Fibroblast of skin of back (primary cell): ENCODE measurements at regions not wholly inside any gene's neighbourhood (a gene's known extent, or its start where the extent isn't known, plus 50 kb on each side); places are given as distances from the start of the nearest gene placed in this dataset.
"Not testable (repeated sequence)": the region's sequence is repeated elsewhere in the genome, so short reads cannot be mapped to it uniquely, and the experiment has no call there.

Experiments used
- DNase-seq: peaks from one replicate; pipeline ENCODE4 v3.0.0-alpha.2; 2013

DNA sequence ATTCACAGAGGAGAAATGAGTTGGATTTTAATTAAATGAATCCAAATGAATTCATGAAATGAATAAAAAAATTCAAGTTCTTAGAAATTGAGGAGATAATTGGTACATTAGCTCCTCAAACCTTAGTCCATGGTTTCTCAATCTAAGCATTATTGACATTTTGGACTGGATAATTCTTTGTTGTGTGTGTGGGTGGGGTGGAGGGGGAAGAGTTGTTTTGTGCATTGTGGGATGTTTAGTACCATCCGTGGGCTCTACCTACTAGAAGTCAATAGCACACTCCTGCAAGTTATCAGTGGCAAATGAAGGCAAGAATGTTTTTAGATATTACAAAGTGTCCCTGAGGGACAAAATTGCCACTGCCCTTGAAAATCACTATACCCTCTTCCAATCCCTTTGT lies 431.9 kb downstream of the PLPP3 start:
- no peak for DNase-seq

- no peak for DNase-seq
Observed at GRCh38 chr1:56147034-56147433, 432.3 kb downstream of the PLPP3 start.

- peak; percentile 47 for DNase-seq
Observed at GRCh38 chr1:56146449-56146848, 432.9 kb downstream of the PLPP3 start.

- no peak for DNase-seq
Observed at GRCh38 chr1:56145581-56145980, 433.8 kb downstream of the PLPP3 start.

GRCh38 chr1:56142301-56142700 lies 437.1 kb downstream of the PLPP3 start:
- DNase-seq: no peak

GRCh38 chr1:56139836-56140235 lies 439.5 kb downstream of the PLPP3 start:
- DNase-seq: no peak

DNA sequence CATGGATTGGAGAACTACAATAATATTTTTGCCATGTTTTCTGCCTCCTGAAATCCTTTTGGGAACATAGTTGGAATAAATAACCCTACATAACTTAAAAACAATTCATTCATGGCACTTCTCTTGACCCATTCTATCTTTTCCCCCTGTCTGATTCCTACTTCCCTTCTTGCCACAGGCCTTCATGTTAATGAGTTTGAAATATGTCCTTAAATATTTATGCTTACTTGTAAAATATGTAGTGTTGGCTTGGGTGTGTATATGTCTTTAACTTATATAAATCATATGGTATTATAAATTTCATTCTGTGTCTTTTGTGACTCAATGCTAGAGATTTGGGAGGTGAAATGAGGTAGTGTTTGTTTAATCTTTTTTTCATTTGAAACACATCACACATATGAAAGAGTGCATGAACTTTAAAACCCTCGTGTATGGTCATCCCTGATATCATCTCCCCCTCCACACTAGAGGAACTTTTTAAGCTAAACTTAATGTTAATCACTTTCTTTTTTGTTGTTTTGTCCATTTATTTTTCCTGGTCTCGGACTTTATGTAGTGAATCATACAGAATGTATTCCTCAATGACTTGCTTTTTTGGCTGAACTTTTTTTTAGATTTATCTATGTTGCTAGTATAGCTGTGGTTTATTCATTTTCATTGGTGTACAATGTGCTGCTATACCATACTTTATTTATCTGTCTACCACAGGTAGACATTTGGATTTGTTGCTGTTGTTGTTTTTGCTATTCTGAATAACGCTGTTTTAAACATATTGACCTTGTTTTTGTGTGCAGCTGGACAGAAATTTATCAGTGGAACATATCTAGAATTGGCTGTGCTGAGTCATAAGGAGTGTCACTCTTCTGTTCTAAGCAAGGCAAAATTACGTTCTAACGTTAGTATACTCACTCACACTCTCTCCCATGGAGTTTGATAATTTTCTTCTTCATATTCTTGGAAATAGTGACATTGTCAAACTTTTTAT lies 441.6 kb downstream of the PLPP3 start:
- DNase-seq: peak; percentile 48

GRCh38 chr1:56137090-56137489 lies 442.3 kb downstream of the PLPP3 start:
- peak; percentile 29 for DNase-seq

GRCh38 chr1:56135864-56136147 lies 443.6 kb downstream of the PLPP3 start:
- no peak for DNase-seq

DNA sequence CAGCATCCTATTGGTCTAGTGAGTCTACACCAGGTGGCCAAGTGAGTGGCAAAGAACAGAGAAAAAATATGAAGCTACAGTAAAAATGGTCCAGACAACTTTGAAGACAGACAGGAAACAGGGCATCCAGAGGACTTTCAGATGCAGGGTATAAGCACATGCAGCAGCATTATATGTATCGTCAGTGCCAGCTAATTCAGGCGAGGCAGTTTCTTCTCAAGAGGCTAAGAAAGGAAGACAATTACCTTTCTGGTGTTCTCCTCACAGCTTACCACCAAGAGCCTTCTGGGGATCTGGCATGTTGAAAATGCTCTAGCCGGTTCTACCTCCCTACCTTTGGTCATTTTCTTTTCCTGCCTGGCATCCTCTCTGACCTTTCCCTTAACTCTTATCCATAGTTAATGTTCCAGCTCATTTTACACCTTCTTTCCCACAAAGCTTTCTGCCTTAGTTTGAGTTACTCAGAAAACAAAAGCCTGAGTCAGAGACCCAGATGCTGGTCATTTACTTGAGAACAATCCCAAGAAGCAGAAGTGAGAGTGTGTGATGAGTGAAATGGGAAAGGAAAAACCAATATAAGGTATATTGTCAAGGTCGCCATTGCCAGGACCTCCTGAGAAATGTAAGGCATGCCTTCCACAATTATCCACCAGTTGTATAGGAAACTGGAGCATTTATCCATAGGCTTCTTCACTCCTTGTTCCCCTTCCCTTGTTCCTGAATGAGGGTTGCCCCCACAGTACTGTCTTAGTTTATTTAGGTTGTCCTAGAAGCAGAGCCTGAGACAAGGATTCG lies 444.1 kb downstream of the PLPP3 start:
- no peak for DNase-seq

GRCh38 chr1:56133522-56134472 lies 445.6 kb downstream of the PLPP3 start:
- DNase-seq: no peak

- DNase-seq: no peak
Observed at GRCh38 chr1:56132520-56132919, 446.8 kb downstream of the PLPP3 start.

- no peak for DNase-seq
Observed at GRCh38 chr1:56129837-56130236, 449.5 kb downstream of the PLPP3 start.

- DNase-seq: no peak
Observed at GRCh38 chr1:56125316-56125715, 454.0 kb downstream of the PLPP3 start.

DNA sequence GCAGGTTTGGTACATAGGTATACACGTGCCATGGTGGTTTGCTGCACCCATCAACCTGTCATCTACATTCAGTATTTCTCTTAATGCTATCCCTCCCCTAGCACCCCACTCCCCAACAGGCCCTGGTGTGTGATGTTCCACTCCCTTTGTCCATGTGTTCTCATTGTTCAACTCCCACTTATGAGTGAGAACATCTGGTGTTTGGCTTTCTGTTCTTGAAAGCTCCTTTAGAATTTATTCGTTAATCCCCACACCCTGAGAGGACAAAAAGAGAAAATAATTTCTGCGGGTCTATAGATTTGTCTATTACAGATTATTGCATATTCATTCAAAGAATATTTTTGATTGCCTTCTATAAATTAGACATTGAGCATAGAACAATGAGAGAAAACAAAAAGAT lies 455.5 kb downstream of the PLPP3 start:
- peak; percentile 15 for DNase-seq

GRCh38 chr1:56123421-56123820 lies 455.9 kb downstream of the PLPP3 start:
- peak; percentile 91 for DNase-seq

DNA sequence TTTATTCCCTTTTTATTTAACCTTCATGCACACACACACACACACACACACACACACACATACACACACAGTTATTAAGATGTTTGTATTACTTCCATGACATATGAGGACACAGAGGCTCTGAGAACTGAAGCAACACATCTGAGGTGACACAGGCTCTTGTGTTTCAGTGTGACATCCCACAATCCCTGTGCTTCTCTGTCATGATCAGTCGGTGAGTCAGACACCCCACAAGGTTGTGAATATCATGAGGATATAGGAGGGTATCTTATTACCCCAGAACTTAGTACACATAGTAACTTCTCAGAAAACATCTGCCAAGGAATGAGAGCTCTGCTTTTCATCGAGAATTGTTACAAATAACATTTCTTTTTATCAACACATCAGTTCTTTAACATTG lies 459.3 kb downstream of the PLPP3 start:
- DNase-seq: peak; percentile 77

- DNase-seq: not testable (repeated sequence)
Observed at GRCh38 chr1:56118676-56119075, 460.7 kb downstream of the PLPP3 start.

DNA sequence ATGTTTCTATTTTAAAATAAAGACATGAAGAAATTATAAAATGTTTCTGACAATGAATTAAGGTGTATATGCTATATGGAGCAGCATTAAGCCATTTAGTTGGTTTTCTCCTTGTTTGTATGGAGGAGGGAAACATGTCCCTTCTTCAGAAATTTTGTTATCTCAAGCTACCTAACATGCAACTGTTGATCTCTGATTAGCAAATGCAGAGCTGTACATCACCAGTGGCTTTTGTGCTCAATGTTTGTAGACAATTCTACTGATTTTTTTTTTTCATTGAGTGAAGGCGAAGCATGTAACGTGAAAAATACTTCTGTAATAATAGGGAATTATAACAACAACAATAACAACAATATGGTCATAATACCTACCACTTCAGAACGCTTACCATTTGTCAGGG lies 463.7 kb downstream of the PLPP3 start:
- no peak for DNase-seq

- DNase-seq: no peak
Observed at GRCh38 chr1:56113679-56114078, 465.7 kb downstream of the PLPP3 start.

DNA sequence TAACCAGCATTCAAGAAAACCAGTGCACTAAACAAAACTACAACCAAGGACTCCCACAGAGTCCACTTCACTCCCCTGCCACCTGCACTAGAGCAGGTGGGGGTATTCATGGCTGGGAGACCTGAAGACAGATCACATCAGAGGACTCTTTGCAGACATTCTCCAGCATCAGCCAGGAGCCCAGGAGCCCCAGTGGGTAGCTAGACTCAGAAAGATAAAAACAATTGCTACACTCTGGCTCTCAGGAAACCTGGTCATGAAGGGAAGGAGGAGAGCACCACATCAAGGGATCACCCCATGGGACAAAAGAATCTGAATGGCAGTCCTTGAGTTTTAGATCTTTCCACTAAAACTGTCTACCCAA lies 472.1 kb downstream of the PLPP3 start:
- no peak for DNase-seq

DNA sequence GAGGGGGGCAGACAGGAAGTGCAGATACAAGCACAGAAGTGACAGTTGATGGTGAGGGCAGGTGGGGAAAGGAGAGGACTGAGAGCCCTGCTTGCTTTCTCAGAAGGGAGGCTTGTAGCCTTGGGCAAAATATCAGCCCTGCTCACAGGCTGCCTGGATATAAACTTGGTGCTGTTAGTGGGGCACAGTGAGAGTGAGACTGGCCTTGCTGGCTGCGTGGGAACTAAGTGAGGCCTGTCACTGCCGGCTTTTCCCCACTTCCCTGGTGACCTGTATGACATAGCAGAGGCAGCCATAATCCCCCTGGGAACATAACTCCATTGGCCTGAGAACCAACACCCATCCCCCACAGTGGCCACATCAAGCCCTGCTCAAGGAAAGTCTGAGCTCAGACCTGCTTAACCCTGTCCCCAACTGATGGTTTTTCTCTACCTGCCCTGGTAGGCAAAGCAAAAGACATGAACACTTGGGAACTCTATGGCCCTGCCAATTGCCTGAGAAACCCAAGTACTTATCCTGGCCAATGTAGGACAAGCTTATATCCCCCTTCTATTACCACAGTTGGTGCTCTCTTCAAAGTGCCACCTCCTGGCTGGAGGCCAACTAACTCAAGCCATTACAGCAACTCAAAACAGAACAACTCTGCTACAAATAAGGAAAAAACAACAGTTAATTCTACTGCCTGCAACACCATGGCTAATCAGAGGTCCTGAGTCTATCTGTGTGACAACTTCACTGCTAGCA lies 472.7 kb downstream of the PLPP3 start:
- no peak for DNase-seq
